Activated naive CD4-positive, alpha-beta T cell treated with anti-CD3 and anti-CD28 coated beads, Interleukin-2, amount 50 U/mL, for 24 hours (primary cell): ENCODE measurements at regions not wholly inside any gene's neighbourhood (a gene's known extent, or its start where the extent isn't known, plus 50 kb on each side); places are given as distances from the start of the nearest gene placed in this dataset.
"Not testable (repeated sequence)": the region's sequence is repeated elsewhere in the genome, so short reads cannot be mapped to it uniquely, and the experiment has no call there.

Experiments used
- H3K27ac Mint-ChIP-seq: one replicate; pipeline ENCODE4 v1.8.0; 2021; ENCODE audit warnings: mild to moderate bottlenecking, mixed read lengths
- H3K27me3 Mint-ChIP-seq: one replicate; pipeline ENCODE4 v1.8.0; 2021; ENCODE audit warnings: mixed read lengths
- H3K36me3 Mint-ChIP-seq: one replicate; pipeline ENCODE4 v1.8.0; 2021; ENCODE audit warnings: mixed read lengths
- H3K4me1 Mint-ChIP-seq: one replicate; pipeline ENCODE4 v1.8.0; 2021; ENCODE audit warnings: mixed read lengths
- H3K4me3 Mint-ChIP-seq: one replicate; pipeline ENCODE4 v1.8.0; 2021; ENCODE audit warnings: mild to moderate bottlenecking, mixed read lengths
- H3K9me3 Mint-ChIP-seq: one replicate; pipeline ENCODE4 v1.8.0; 2021; ENCODE audit warnings: mixed read lengths

DNA sequence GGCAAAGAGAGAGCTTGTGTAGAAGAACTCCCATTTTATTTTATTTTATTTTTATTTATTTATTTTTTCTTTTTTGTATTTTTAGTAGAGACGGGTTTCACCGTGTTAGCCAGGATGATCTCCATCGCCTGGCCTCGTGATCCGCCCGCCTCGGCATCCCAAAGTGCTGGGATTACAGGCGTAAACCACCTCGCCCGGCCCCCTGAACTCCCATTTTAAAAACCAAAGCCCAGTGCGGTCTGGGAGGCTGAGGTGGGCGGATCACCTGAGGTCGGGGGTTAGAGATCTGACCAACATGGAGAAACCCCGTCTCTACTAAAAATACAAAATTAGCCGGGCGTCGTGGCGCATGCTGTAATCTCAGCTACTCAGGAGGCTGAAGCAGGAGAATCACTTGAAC is 267.8 kb upstream of the ZNF804A start:
- not testable (repeated sequence) for H3K4me3 Mint-ChIP-seq, H3K9me3 Mint-ChIP-seq, H3K27me3 Mint-ChIP-seq, H3K4me1 Mint-ChIP-seq, H3K36me3 Mint-ChIP-seq, H3K27ac Mint-ChIP-seq

DNA sequence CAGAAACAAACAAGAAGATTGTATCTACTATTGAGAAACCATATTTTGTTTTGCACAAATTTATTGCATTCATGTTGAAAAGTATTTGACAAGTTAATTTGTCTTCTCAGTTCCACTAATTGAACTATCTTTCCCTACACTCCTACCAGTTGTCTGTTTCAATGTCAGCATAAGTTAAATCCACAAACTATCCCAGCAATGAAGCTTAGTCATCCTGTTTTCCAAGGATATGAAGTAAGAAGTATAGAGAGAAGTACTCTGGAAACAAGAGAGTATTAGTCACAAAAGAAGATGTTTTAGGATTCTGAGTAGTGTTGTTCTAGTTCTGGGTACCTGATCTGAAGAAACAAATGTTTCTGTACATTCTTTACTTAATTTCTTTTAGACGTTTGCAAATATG is 261.6 kb upstream of the ZNF804A start:
- Mint-ChIP-seq H3K4me1 (no peaks in the 10 kb centered on the region), H3K27ac (no peak overlapping the region), H3K36me3 (no peaks in the 10 kb centered on the region), H3K4me3 (no peak overlapping the region), H3K27me3 (no peaks in the 10 kb centered on the region), H3K9me3 (no peaks in the 10 kb centered on the region)

GRCh38 chr2:184338771-184339170 is 259.6 kb upstream of the ZNF804A start:
- no peak overlapping the region for H3K4me3 Mint-ChIP-seq
- no peaks in the 10 kb centered on the region for H3K27me3 Mint-ChIP-seq
- no peaks in the 10 kb centered on the region for H3K4me1 Mint-ChIP-seq
- no peaks in the 10 kb centered on the region for H3K36me3 Mint-ChIP-seq
- H3K9me3 Mint-ChIP-seq, result no peaks in the 10 kb centered on the region
- no peak overlapping the region for H3K27ac Mint-ChIP-seq

DNA sequence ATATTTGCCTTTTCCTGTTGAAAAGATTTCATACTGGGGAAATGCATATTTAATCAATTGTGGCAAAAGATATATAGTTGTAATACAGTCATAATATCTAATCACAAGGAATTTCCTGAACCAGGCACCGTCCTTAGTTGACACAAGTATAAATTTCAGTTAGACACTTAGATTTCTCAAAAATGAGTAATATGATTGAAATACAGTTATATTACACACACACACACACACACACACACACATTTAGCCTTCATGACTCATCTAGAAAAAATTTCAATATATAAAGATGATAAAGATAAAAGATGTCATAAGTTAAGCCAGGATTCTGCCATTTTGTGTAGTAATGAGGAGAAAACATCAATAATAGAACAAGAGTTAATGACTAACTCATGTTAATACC is 258.4 kb upstream of the ZNF804A start:
- no peaks in the 10 kb centered on the region for H3K4me1 Mint-ChIP-seq
- no peaks in the 10 kb centered on the region for H3K36me3 Mint-ChIP-seq
- H3K4me3 Mint-ChIP-seq, result no peak overlapping the region
- H3K9me3 Mint-ChIP-seq, result no peaks in the 10 kb centered on the region
- no peaks in the 10 kb centered on the region for H3K27me3 Mint-ChIP-seq
- no peak overlapping the region for H3K27ac Mint-ChIP-seq

- no peak overlapping the region for H3K4me3 Mint-ChIP-seq
These were observed 251.9 kb upstream of the ZNF804A start for GRCh38 chr2:184346338-184346862.

DNA sequence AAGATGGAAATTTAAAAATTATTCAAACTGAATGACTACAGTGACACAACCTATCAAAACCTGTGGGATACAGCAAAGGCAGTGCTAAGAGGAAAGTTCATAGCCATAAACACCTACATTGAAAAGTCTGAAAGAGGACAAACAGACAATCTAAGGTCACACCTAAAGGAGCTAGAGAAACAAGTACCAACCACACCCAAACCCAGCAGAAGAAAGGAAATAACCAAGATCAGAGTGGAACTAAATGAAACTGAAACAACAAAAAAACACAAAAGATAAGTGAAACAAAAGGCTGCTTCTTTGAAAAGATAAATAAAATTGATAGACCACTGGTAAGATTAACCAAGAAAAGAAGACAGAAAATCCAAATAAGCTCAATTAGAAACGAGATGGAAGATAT is 247.2 kb upstream of the ZNF804A start:
- Mint-ChIP-seq H3K9me3 (peaks cover 6% of the 10 kb centered on the region), H3K4me1 (no peaks in the 10 kb centered on the region), H3K27ac (no peak overlapping the region), H3K4me3 (no peak overlapping the region), H3K27me3 (no peaks in the 10 kb centered on the region), H3K36me3 (no peaks in the 10 kb centered on the region)

More at GRCh38 chr2:184346338-184346862, 251.9 kb upstream of the ZNF804A start:
- Mint-ChIP-seq H3K4me1 (no peaks in the 10 kb centered on the region), H3K36me3 (no peaks in the 10 kb centered on the region), H3K27me3 (no peaks in the 10 kb centered on the region), H3K27ac (no peak overlapping the region), H3K9me3 (peaks cover 6% of the 10 kb centered on the region)

DNA sequence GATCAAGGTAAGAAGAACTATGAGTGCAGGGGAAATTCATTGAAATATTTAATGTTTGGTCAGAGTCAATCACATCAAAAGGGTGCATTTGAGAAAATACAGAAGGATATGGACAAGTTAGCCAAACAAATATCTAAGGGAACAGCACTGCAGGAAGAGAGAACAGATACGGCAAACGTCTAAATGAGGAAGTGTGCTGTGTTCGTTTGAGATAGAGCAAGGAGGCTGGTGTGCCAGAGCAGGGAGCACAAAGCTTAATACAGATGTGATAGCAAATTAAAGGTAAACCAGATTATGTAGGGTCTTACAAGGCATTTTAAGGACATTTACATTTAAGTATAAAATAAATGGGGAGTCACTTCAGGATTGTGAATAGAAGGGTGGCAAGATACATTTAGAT is 241.3 kb upstream of the ZNF804A start:
- Mint-ChIP-seq H3K36me3 (no peaks in the 10 kb centered on the region), H3K4me1 (no peaks in the 10 kb centered on the region), H3K27ac (no peak overlapping the region), H3K4me3 (no peak overlapping the region), H3K27me3 (no peaks in the 10 kb centered on the region), H3K9me3 (peaks cover 5% of the 10 kb centered on the region)

DNA sequence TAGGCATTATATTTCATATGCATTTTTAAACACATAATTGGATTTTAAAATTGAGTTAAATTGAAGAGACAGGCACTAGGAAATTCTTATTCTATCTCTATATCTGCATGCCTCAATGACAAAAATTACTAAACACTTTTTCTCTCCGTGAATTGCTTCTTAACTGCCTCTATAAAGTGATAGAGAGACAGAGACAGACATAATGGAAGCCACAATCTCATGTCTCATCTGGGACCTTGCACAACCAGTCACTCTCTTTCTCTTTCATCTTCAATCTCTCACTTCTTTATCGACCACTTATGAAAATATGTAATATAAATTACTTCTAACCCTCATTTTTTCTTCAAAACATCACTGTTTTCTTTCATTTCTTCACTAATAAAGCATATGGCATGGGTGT is 238.9 kb upstream of the ZNF804A start:
- Mint-ChIP-seq H3K4me3 (no peak overlapping the region), H3K27ac (no peak overlapping the region), H3K36me3 (no peaks in the 10 kb centered on the region), H3K27me3 (no peaks in the 10 kb centered on the region), H3K9me3 (peaks cover 5% of the 10 kb centered on the region), H3K4me1 (no peaks in the 10 kb centered on the region)

GRCh38 chr2:184363213-184363612 is 235.1 kb upstream of the ZNF804A start:
- H3K27ac Mint-ChIP-seq, result no peak overlapping the region
- no peaks in the 10 kb centered on the region for H3K9me3 Mint-ChIP-seq
- H3K36me3 Mint-ChIP-seq, result no peaks in the 10 kb centered on the region

DNA sequence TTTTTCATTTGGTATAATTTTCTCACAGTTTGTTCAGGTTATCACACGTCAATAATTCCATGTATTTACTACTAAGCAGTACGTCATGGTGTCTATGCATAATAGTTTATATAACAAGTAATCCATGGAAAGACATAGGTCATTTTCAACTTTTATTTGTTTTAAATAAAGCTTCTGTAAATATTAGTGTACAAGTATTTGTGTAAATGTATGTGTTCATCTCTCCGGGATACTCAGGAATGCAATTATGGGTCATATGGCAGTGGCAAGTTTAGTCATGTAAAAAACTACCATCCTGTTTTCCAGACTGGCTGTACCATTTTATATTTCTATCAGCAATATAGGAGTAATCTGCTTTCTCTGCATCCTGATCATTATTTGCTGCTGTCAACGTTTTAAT is 231.1 kb upstream of the ZNF804A start:
- Mint-ChIP-seq H3K36me3 (no peaks in the 10 kb centered on the region), H3K9me3 (no peaks in the 10 kb centered on the region)

More at GRCh38 chr2:184363213-184363612, 235.1 kb upstream of the ZNF804A start:
- H3K4me3 Mint-ChIP-seq, result no peak overlapping the region
- no peaks in the 10 kb centered on the region for H3K27me3 Mint-ChIP-seq
- H3K4me1 Mint-ChIP-seq, result no peaks in the 10 kb centered on the region

DNA sequence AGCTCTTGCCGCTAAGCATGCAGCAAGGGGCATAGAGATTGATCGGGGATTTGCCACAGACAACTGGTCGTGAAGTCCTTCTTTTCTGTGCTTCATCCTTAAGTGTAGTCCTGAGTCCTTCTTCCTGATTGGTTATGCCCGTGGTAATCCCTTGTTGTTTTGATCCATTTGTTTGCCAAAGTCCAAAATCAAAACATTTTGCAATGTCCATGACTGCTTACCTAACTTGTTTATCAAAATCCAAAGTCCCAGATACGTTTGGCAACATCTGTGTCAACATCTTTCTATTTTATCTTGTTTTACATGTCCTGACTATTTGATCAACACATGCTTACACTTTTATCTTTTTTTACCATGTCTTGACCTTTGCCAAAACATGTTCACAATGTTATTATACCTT is 229.0 kb upstream of the ZNF804A start:
- H3K9me3 Mint-ChIP-seq, result no peaks in the 10 kb centered on the region
- no peaks in the 10 kb centered on the region for H3K27me3 Mint-ChIP-seq
- no peak overlapping the region for H3K4me3 Mint-ChIP-seq
- no peak overlapping the region for H3K27ac Mint-ChIP-seq
- H3K36me3 Mint-ChIP-seq, result no peaks in the 10 kb centered on the region
- no peaks in the 10 kb centered on the region for H3K4me1 Mint-ChIP-seq

More for the DNA sequence above, 231.1 kb upstream of the ZNF804A start:
- H3K27ac Mint-ChIP-seq, result no peak overlapping the region
- H3K4me1 Mint-ChIP-seq, result no peaks in the 10 kb centered on the region
- H3K27me3 Mint-ChIP-seq, result no peaks in the 10 kb centered on the region
- no peak overlapping the region for H3K4me3 Mint-ChIP-seq

DNA sequence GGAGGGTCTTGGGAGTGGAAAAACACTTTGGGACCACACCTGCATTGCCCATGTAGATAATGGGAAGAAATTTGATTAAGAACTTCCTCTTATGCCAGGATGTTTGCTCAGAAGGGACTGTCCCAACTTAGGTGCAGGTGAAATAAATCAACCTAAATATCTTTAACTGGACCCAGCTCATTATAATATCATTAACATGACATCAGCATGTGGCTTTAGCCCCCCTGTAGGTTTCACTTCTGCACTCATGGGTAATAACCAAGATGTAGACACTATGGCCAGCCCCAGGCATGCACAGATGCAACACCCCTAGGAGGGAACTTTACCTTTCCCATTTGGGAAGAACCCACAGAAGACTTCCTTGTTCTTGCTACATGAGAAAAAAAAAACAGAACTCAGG is 227.4 kb upstream of the ZNF804A start:
- Mint-ChIP-seq H3K36me3 (no peaks in the 10 kb centered on the region), H3K4me1 (no peaks in the 10 kb centered on the region), H3K9me3 (no peaks in the 10 kb centered on the region), H3K4me3 (no peak overlapping the region), H3K27ac (no peak overlapping the region), H3K27me3 (no peaks in the 10 kb centered on the region)

GRCh38 chr2:184371641-184372040 is 226.7 kb upstream of the ZNF804A start:
- no peaks in the 10 kb centered on the region for H3K9me3 Mint-ChIP-seq
- no peak overlapping the region for H3K27ac Mint-ChIP-seq
- no peaks in the 10 kb centered on the region for H3K27me3 Mint-ChIP-seq

GRCh38 chr2:184372484-184372883 is 225.8 kb upstream of the ZNF804A start:
- H3K36me3 Mint-ChIP-seq, result no peaks in the 10 kb centered on the region
- H3K4me3 Mint-ChIP-seq, result no peak overlapping the region
- H3K9me3 Mint-ChIP-seq, result no peaks in the 10 kb centered on the region
- H3K4me1 Mint-ChIP-seq, result no peaks in the 10 kb centered on the region
- H3K27me3 Mint-ChIP-seq, result no peaks in the 10 kb centered on the region
- no peak overlapping the region for H3K27ac Mint-ChIP-seq

More at GRCh38 chr2:184371641-184372040, 226.7 kb upstream of the ZNF804A start:
- no peak overlapping the region for H3K4me3 Mint-ChIP-seq
- H3K36me3 Mint-ChIP-seq, result no peaks in the 10 kb centered on the region
- no peaks in the 10 kb centered on the region for H3K4me1 Mint-ChIP-seq

GRCh38 chr2:184394642-184395041 is 203.7 kb upstream of the ZNF804A start:
- Mint-ChIP-seq H3K4me1 (no peaks in the 10 kb centered on the region), H3K27me3 (no peaks in the 10 kb centered on the region), H3K4me3 (no peak overlapping the region), H3K9me3 (peaks cover under 1% of the 10 kb centered on the region), H3K36me3 (no peaks in the 10 kb centered on the region), H3K27ac (no peak overlapping the region)

DNA sequence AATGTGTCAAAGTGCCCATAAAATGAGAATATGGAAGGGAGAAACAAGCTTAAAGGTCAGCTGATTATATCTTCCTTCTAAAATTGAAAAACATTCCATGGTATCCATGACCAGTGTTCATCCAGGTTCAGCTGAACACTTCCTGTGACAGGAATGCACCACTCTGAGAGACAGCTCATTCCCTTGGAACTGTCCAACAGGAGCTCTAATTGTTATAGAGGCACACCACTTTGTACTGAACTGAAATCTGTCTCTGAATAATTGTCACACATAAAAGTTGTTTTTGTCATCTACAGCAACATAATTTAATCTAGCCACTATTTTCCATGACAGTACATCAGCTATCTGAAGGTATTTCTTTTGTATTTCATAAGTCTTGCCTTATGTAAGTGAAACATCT is 195.9 kb upstream of the ZNF804A start:
- no peak overlapping the region for H3K4me3 Mint-ChIP-seq
- no peaks in the 10 kb centered on the region for H3K36me3 Mint-ChIP-seq

DNA sequence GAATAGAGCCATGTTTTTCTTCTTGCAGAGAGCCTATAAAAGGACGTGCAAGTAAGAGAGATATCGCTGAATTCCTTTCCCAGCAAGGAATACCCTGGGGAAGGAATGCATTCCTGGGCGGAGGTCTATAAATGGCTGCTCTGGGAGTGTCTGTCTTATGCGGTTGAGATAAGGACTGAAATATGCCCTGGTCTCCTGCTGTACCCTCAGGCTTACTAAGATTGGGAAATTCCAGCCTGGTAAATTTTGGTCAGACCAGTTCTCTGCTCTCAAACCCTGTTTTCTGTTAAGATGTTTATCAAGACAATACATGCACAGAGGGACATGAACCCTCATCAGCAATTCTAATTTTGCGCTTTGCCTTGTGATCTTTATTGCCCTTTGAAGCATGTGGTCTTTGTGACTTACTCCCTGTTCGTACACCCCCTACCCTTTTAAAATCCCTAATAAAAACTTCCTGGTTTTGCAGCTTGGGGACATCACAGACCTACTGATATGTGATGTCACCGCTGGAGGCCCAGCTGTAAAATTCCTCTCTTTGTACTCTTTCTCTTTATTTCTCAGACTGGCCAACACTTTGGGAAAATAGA is 191.2 kb upstream of the ZNF804A start:
- not testable (repeated sequence) for H3K36me3 Mint-ChIP-seq, H3K4me3 Mint-ChIP-seq, H3K27me3 Mint-ChIP-seq, H3K27ac Mint-ChIP-seq, H3K4me1 Mint-ChIP-seq
- H3K9me3 Mint-ChIP-seq, result peaks cover 11% of the 10 kb centered on the region

More for the DNA sequence above, 195.9 kb upstream of the ZNF804A start:
- H3K27me3 Mint-ChIP-seq, result no peaks in the 10 kb centered on the region
- H3K9me3 Mint-ChIP-seq, result peaks cover 2% of the 10 kb centered on the region
- H3K27ac Mint-ChIP-seq, result no peak overlapping the region
- H3K4me1 Mint-ChIP-seq, result no peaks in the 10 kb centered on the region
